Type B pancreatic cell (in vitro differentiated cells): ENCODE measurements at regions not wholly inside any gene's neighbourhood (a gene's known extent, or its start where the extent isn't known, plus 50 kb on each side); places are given as distances from the start of the nearest gene placed in this dataset.

Experiments
- DNase-seq: peaks from one replicate; pipeline ENCODE4 v3.0.0; 2021; ENCODE audit warnings: mixed read lengths; ENCODE audit not compliant: unreplicated experiment; ENCODE audit errors: extremely low spot score
- H3K27ac Mint-ChIP-seq: 2 replicates; pipeline ENCODE4 v1.8.0; 2021; ENCODE audit warnings: mild to moderate bottlenecking, mixed read lengths
- H3K27me3 Mint-ChIP-seq: 2 replicates; pipeline ENCODE4 v1.8.0; 2021; ENCODE audit warnings: mixed read lengths
- H3K36me3 Mint-ChIP-seq: 2 replicates; pipeline ENCODE4 v1.8.0; 2021; ENCODE audit warnings: mixed read lengths
- H3K4me1 Mint-ChIP-seq: one replicate; pipeline ENCODE4 v1.8.0; 2021; ENCODE audit warnings: mixed read lengths; ENCODE audit not compliant: unreplicated experiment
- H3K4me3 Mint-ChIP-seq: 2 replicates; pipeline ENCODE4 v1.8.0; 2021; ENCODE audit warnings: mild to moderate bottlenecking, mixed read lengths
- H3K9me3 Mint-ChIP-seq: 2 replicates; pipeline ENCODE4 v1.8.0; 2021; ENCODE audit warnings: mixed read lengths
- TF ChIP-seq, protein P1 (sequence below): fragments of 200-600 bp; sonication (generic); conservative IDR thresholded peaks from 2 replicates; pipeline ENCODE4 v1.5.0; 2021; ENCODE audit warnings: antibody characterized with exemption, mild to moderate bottlenecking

DNA sequence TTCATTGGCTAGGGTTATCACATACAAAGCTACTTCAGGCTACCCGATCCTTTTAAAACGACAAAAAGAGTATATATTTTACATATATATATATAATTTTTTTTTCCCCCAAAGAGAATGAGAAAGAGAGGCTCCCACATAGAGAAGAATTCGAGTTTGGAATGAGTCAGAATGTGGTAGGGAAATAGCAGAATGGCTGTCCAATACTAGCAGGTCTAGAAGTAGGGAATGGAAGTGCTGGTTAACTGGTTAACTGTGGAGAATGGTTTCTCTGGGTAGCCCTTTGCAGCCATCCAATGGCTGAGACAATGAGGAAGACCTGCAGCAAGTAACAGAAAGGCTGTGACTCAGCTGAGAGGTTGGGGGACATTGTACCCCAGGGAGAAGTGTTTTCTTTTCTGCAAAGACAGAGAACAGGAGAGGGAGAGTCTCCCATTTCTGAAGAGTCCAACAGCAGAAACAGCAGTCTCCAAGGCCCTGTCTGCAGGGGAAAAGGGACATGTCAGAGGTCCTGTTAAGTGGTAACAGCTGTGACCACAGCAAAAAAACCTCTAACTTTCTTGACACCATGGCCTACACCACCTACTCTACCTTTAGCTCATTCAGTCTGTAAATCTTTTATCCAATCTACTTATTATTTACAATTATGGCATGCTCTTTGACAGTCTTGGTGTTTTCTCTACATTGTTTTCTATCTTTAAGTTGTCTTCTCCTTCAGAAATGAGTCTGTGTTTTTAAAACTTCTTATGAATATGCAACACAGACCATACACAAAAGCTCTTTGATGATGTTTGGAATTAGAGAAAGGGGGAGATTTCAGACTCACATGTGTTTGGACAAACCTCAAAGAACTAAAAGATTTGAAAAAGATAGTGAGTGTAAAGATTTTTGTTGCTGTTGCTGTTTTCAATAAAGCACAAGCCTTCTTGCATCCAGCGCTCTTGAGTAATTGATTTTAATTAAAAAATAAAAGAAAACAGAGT is 116.1 kb upstream of the SLC7A14 start:
- TF ChIP-seq, protein P1, sequence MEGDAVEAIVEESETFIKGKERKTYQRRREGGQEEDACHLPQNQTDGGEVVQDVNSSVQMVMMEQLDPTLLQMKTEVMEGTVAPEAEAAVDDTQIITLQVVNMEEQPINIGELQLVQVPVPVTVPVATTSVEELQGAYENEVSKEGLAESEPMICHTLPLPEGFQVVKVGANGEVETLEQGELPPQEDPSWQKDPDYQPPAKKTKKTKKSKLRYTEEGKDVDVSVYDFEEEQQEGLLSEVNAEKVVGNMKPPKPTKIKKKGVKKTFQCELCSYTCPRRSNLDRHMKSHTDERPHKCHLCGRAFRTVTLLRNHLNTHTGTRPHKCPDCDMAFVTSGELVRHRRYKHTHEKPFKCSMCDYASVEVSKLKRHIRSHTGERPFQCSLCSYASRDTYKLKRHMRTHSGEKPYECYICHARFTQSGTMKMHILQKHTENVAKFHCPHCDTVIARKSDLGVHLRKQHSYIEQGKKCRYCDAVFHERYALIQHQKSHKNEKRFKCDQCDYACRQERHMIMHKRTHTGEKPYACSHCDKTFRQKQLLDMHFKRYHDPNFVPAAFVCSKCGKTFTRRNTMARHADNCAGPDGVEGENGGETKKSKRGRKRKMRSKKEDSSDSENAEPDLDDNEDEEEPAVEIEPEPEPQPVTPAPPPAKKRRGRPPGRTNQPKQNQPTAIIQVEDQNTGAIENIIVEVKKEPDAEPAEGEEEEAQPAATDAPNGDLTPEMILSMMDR, result no peak
- H3K4me1 Mint-ChIP-seq, result peaks cover 15% of the 10 kb centered on the region
- H3K9me3 Mint-ChIP-seq, result no peaks in the 10 kb centered on the region
- no peak for DNase-seq
- H3K27ac Mint-ChIP-seq, result no peak overlapping the region
- H3K27me3 Mint-ChIP-seq, result no peaks in the 10 kb centered on the region
- H3K36me3 Mint-ChIP-seq, result no peaks in the 10 kb centered on the region
- H3K4me3 Mint-ChIP-seq, result no peak overlapping the region

DNA sequence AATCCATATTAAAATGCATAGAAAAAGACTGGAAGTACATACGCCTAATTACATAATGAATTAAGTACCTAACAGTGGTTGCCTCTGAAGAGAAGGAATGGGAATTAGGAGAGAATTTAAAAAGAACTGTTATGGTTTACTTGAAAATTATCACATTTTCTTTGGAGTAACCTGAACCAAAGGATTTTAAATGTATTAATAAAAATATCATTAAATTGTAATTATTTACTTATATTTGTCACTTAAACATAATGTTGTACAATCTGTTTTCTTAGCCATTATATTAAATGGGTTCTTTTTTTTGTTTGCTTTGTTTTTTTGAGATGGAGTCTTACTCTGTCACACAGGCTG is 114.2 kb upstream of the SLC7A14 start:
- no peak for DNase-seq
- H3K36me3 Mint-ChIP-seq, result no peaks in the 10 kb centered on the region
- no peaks in the 10 kb centered on the region for H3K27me3 Mint-ChIP-seq

DNA sequence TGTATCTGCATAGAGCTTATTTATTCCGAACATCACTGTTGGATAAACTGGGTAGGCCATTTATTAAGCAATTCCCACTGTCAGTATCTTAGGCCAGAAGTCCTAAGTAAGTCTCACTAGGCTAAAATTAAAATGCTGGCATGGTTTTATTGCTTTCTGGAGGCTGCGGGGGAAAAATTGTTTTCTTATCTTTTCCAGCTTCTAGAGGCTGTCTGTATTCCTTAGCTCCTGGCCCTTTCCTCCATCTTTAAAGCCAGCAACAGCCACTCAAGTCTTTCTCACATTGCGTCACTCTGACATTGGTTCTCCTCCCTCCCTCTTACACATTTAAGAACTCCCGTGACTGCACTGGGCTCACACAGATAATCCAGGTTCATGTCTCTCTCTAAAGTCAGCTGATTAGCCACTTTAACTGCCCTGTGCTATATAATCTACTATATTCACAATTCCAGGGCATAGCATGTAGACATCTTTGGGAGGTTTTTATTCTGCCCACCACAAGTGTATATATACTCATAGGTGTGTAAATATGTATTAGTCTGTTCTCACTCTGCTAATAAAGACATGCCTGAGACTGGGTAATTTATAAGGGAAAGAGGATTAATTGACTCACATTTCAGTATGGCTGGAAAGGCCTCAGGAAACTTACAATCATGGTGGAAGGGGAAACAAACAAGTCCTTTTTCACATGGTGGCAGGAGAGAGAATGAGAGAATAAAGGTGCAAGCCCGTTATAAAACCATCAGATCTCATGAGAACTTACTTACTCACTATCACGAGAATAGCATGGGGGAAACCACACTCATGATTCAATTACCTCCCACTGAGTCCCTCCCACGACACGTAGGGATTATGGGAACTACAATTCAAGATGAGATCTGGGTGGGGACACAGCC is 113.5 kb upstream of the SLC7A14 start:
- TF ChIP-seq, protein P1, result no peak
- Mint-ChIP-seq H3K36me3 (no peaks in the 10 kb centered on the region), H3K27ac (no peak overlapping the region), H3K4me1 (peaks cover 15% of the 10 kb centered on the region), H3K9me3 (no peaks in the 10 kb centered on the region), H3K27me3 (no peaks in the 10 kb centered on the region), H3K4me3 (no peak overlapping the region)
- no peak for DNase-seq

More for the DNA sequence above, 114.2 kb upstream of the SLC7A14 start:
- Mint-ChIP-seq H3K4me1 (peaks cover 15% of the 10 kb centered on the region), H3K4me3 (no peak overlapping the region), H3K27ac (no peak overlapping the region), H3K9me3 (no peaks in the 10 kb centered on the region)
- TF ChIP-seq, protein P1, result no peak

DNA sequence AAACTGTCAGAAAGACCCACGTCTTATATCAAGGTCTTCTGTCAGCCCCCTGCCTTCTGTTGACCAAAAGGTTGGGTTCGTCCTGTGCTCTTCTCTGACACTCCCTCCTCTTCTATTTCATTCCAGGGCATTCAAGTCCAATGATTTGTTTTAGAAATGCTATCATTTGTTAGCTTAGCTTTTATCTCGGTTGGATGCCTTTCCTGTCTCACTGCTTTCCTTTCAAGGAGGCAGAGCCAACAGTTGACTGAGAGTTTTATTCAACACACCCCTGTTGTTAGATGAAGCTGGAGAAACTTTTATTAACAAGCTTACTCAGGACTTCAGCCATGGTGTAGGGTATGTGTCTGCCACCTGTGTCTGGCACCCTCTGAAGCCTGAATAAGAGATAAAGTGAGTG is 112.0 kb upstream of the SLC7A14 start:
- H3K9me3 Mint-ChIP-seq, result no peaks in the 10 kb centered on the region
- TF ChIP-seq, protein P1, result no peak
- H3K4me3 Mint-ChIP-seq, result no peak overlapping the region
- no peaks in the 10 kb centered on the region for H3K27me3 Mint-ChIP-seq
- H3K36me3 Mint-ChIP-seq, result no peaks in the 10 kb centered on the region
- no peak overlapping the region for H3K27ac Mint-ChIP-seq
- H3K4me1 Mint-ChIP-seq, result peaks cover 15% of the 10 kb centered on the region
- no peak for DNase-seq

DNA sequence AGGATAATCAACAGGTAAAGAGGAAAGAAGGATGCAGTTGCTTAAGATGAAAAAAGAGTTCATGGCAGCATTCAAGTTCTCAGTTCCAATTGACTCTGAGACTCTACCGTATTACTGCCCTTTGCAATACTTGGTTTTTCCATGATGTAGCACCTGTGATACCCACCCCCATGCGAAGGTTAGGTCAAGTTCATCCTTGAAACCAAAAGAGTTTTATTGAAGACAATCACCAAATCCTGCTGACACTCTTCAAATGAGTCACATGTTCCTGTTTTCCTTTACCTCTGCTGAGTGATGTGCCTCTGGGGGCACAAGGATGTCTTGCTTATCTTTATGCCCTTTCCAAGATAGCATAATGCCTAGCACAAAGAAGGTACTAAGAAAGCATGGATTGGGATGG is 111.3 kb upstream of the SLC7A14 start:
- Mint-ChIP-seq H3K27me3 (no peaks in the 10 kb centered on the region), H3K27ac (no peak overlapping the region), H3K36me3 (no peaks in the 10 kb centered on the region), H3K4me1 (peaks cover 12% of the 10 kb centered on the region), H3K9me3 (no peaks in the 10 kb centered on the region), H3K4me3 (no peak overlapping the region)
- TF ChIP-seq, protein P1, result no peak
- DNase-seq, result no peak
